Naive thymus-derived CD4-positive, alpha-beta T cell (primary cell): ENCODE measurements at regions not wholly inside any gene's neighbourhood (a gene's known extent, or its start where the extent isn't known, plus 50 kb on each side); places are given as distances from the start of the nearest gene placed in this dataset.
A peak's percentile ranks its signal among the peaks of the same experiment; 100 is the strongest.

ENCODE experiments used
- ATAC-seq: fragments of 150-1000 bp; cut with Tn5 transposase; 2 replicates; pipeline ENCODE4 v1.10.0; 2021; ENCODE audit warnings: mild to moderate bottlenecking, moderate library complexity
- CTCF ChIA-PET: fragments of 350-600 bp; sonication (Branson Sonifier 250); formaldehyde crosslinking; loops from one replicate; lab custom pipeline; 2021; ENCODE audit warnings: antibody characterized with exemption; lab: Charles Lee
- POLR2A ChIA-PET: fragments of 350-600 bp; sonication (Branson Sonifier 250); formaldehyde crosslinking; loops from one replicate; lab custom pipeline; 2021; ENCODE audit warnings: antibody characterized with exemption, inconsistent platforms; lab: Charles Lee
- DNase-seq, 9 donors: peaks; one replicate each; pipeline versions ENCODE4 v3.0.0 to v3.0.0-alpha.2; 2020 to 2022; ENCODE audit warnings: mixed read lengths in 1 of 9
- H3K27ac ChIP-seq: one replicate; pipeline ENCODE4 v1.7.0; 2013; ENCODE audit warnings: mild to moderate bottlenecking, low read depth, low read length, moderate library complexity
- H3K27me3 ChIP-seq, 2 donors: one replicate each; pipeline ENCODE4 v1.7.0; 2013; ENCODE audit warnings: low read length in 2 of 2, mild to moderate bottlenecking in 2 of 2, moderate library complexity in 2 of 2; ENCODE audit not compliant: control insufficient read depth in 2 of 2, insufficient read depth in 2 of 2
- H3K36me3 ChIP-seq, 3 experiments: 1 replicate in 2 of 3; 2 replicates in 1 of 3; pipeline ENCODE4 v1.7.0; 2013; ENCODE audit warnings: low read length in 3 of 3, mild to moderate bottlenecking in 3 of 3, moderate library complexity in 1 of 3; ENCODE audit not compliant: insufficient read depth in 3 of 3, control insufficient read depth in 2 of 3
- H3K4me1 ChIP-seq, 2 donors: one replicate each; pipeline ENCODE4 v1.7.0; 2013; ENCODE audit warnings: low read length in 2 of 2, mild to moderate bottlenecking in 2 of 2, moderate library complexity in 1 of 2; ENCODE audit not compliant: control insufficient read depth in 2 of 2, insufficient read depth in 2 of 2
- H3K4me3 ChIP-seq: 2 replicates; pipeline ENCODE4 v1.7.0; 2013; ENCODE audit warnings: mild to moderate bottlenecking, low read length
- H3K9me3 ChIP-seq, 3 experiments: 1 replicate in 2 of 3; 2 replicates in 1 of 3; pipeline ENCODE4 v1.7.0; 2013; ENCODE audit warnings: low read length in 3 of 3; ENCODE audit not compliant: control insufficient read depth in 2 of 3
- H3K27ac Mint-ChIP-seq, 9 donors: one replicate each; pipeline ENCODE4 v1.8.0; 2020 to 2022; ENCODE audit warnings: mixed read lengths in 9 of 9, mild to moderate bottlenecking in 8 of 9, moderate library complexity in 5 of 9, inconsistent platforms in 2 of 9
- H3K27me3 Mint-ChIP-seq, 5 donors: one replicate each; pipeline ENCODE4 v1.8.0; 2021 to 2022; ENCODE audit warnings: mixed read lengths in 5 of 5, mild to moderate bottlenecking in 1 of 5
- H3K36me3 Mint-ChIP-seq, 5 donors: one replicate each; pipeline ENCODE4 v1.8.0; 2020 to 2022; ENCODE audit warnings: mixed read lengths in 5 of 5, mild to moderate bottlenecking in 3 of 5, inconsistent platforms in 1 of 5
- H3K4me1 Mint-ChIP-seq, 7 donors: one replicate each; pipeline ENCODE4 v1.8.0; 2020 to 2022; ENCODE audit warnings: mixed read lengths in 7 of 7, mild to moderate bottlenecking in 3 of 7, inconsistent platforms in 1 of 7
- H3K4me3 Mint-ChIP-seq, 10 donors: one replicate each; pipeline ENCODE4 v1.8.0; 2020 to 2022; ENCODE audit warnings: mild to moderate bottlenecking in 10 of 10, mixed read lengths in 10 of 10, moderate library complexity in 6 of 10, inconsistent platforms in 2 of 10
- H3K9me3 Mint-ChIP-seq, 11 donors: one replicate each; pipeline ENCODE4 v1.8.0; 2020 to 2022; ENCODE audit warnings: mixed read lengths in 11 of 11, mild to moderate bottlenecking in 4 of 11, inconsistent platforms in 1 of 11, moderate library complexity in 1 of 11
- intact Hi-C, 2 donors: fragments of 100-400 bp; cut with micrococcal nuclease; formaldehyde crosslinking; loops; one replicate each; pipeline ENCODE4 v1.15.1; 2023

- Mint-ChIP-seq H3K9me3 (peaks cover 0 to 3% (median 0%) of the 10 kb centered on the region in 11 donors), H3K27me3 (no peaks in the 10 kb centered on the region), H3K27ac (peak overlapping the region in 1 of 9 donors; percentile 27), H3K4me3 (peak overlapping the region in 2 of 10 donors; percentile 21 to 29), H3K4me1 (no peaks in the 10 kb centered on the region), H3K36me3 (no peaks in the 10 kb centered on the region)
- ATAC-seq (no peak), DNase-seq (no peak)
- intact Hi-C loops, result no loop called here
- H3K4me3 ChIP-seq, result no peak overlapping the region
- H3K9me3 ChIP-seq, result no peaks in the 10 kb centered on the region
- no peak overlapping the region for H3K27ac ChIP-seq
- no peaks in the 10 kb centered on the region for H3K36me3 ChIP-seq
- ChIA-PET POLR2A (no interaction called here), CTCF (no interaction called here)
- no peaks in the 10 kb centered on the region for H3K27me3 ChIP-seq
- H3K4me1 ChIP-seq, result no peaks in the 10 kb centered on the region
These were observed 85.7 kb upstream of the TENT5D start for GRCh38 chrX:80334583-80334982.

GRCh38 chrX:80335062-80335830 is 85.0 kb upstream of the TENT5D start:
- ATAC-seq, result no peak
- no peaks in the 10 kb centered on the region for H3K36me3 Mint-ChIP-seq
- Histone ChIP-seq H3K36me3 (no peaks in the 10 kb centered on the region), H3K27ac (no peak overlapping the region), H3K27me3 (no peaks in the 10 kb centered on the region), H3K4me1 (no peaks in the 10 kb centered on the region), H3K9me3 (no peaks in the 10 kb centered on the region), H3K4me3 (no peak overlapping the region)
- no peaks in the 10 kb centered on the region for H3K27me3 Mint-ChIP-seq
- no peak overlapping the region for H3K27ac Mint-ChIP-seq
- H3K4me1 Mint-ChIP-seq, result no peaks in the 10 kb centered on the region
- H3K4me3 Mint-ChIP-seq, result peak overlapping the region in 3 of 10 donors; percentile 13 to 26 (median 21)
- POLR2A ChIA-PET, result no interaction called here
- peaks cover 0 to 3% (median 0%) of the 10 kb centered on the region in 11 donors for H3K9me3 Mint-ChIP-seq
- intact Hi-C loops, result no loop called here
- peak in 1 of 9 donors; percentile 19 for DNase-seq
- CTCF ChIA-PET, result no interaction called here

GRCh38 chrX:80354966-80355465 is 65.2 kb upstream of the TENT5D start:
- H3K27ac ChIP-seq, result no peak overlapping the region
- CTCF ChIA-PET, result no interaction called here

More at GRCh38 chrX:80354966-80355465, 65.2 kb upstream of the TENT5D start:
- H3K4me1 Mint-ChIP-seq, result no peaks in the 10 kb centered on the region
- no peaks in the 10 kb centered on the region for H3K36me3 ChIP-seq
- intact Hi-C loops, result no loop called here
- no peaks in the 10 kb centered on the region for H3K36me3 Mint-ChIP-seq
- DNase-seq, result no peak
- ATAC-seq, result no peak
- POLR2A ChIA-PET, result no interaction called here
- H3K4me1 ChIP-seq, result no peaks in the 10 kb centered on the region
- H3K27me3 ChIP-seq, result no peaks in the 10 kb centered on the region
- H3K9me3 ChIP-seq, result no peaks in the 10 kb centered on the region
- H3K4me3 Mint-ChIP-seq, result no peak overlapping the region
- no peak overlapping the region for H3K27ac Mint-ChIP-seq
- peaks cover 0 to 10% (median 2%) of the 10 kb centered on the region in 11 donors for H3K9me3 Mint-ChIP-seq
- H3K4me3 ChIP-seq, result no peak overlapping the region
- H3K27me3 Mint-ChIP-seq, result no peaks in the 10 kb centered on the region
